PFSK-1 (cell line): ENCODE measurements at regions not wholly inside any gene's neighbourhood (a gene's known extent, or its start where the extent isn't known, plus 50 kb on each side); places are given as distances from the start of the nearest gene placed in this dataset.

ENCODE experiments used
- FOXP2 ChIP-seq: optimal IDR thresholded peaks from 2 replicates; pipeline ENCODE3; 2011; ENCODE audit warnings: borderline replicate concordance, control low read depth, inconsistent platforms; ENCODE audit not compliant: insufficient read depth; ENCODE audit errors: extremely low read length, extremely low read depth
- POLR2AphosphoS5 ChIP-seq: IDR thresholded peaks from 2 replicates; pipeline ENCODE4 v1.6.1; 2012; ENCODE audit warnings: low read depth, mild to moderate bottlenecking, control low read depth, low read length, moderate library complexity
- SIN3A ChIP-seq: IDR thresholded peaks from 2 replicates; pipeline ENCODE4 v1.6.1; 2012; ENCODE audit warnings: mild to moderate bottlenecking, low read length, moderate library complexity, borderline replicate concordance; ENCODE audit not compliant: insufficient read depth
- TAF1 ChIP-seq: IDR thresholded peaks from 2 replicates; pipeline ENCODE4 v1.6.1; 2012; ENCODE audit warnings: low read length, control low read depth, borderline replicate concordance; ENCODE audit not compliant: insufficient read depth
- TF ChIP-seq, protein P1 (sequence below), 2 experiments: IDR thresholded peaks; 2 replicates each; pipeline versions ENCODE4 v1.6.1 to v1.8.0; 2011 to 2012; ENCODE audit warnings: low read depth in 2 of 2, low read length in 2 of 2, control low read depth in 1 of 2, inconsistent platforms in 1 of 2, mild to moderate bottlenecking in 1 of 2, moderate library complexity in 1 of 2; ENCODE audit not compliant: insufficient read depth in 1 of 2

DNA sequence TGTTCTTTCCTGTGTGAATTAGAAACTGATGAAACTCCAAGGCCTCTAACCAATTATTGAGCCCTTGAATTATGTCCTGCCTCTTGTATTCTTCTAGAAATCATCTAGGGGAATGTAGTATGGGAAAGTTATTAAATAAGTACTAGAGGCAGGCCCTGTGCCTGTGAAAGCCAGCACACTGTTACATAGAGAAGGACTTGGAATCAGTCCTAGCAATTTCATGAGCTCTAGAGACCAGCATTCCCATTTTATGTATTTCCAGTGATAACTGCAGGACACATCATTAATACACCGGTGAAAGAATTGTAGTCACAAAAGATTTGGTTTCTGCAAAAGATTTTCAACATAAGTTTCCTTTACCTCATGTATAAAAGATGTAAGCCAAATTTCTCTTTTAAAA, 168.5 kb upstream of the VLDLR start:
- TF ChIP-seq FOXP2 (no peak), TAF1 (no peak), POLR2AphosphoS5 (no peak), SIN3A (no peak)
- TF ChIP-seq, protein P1, sequence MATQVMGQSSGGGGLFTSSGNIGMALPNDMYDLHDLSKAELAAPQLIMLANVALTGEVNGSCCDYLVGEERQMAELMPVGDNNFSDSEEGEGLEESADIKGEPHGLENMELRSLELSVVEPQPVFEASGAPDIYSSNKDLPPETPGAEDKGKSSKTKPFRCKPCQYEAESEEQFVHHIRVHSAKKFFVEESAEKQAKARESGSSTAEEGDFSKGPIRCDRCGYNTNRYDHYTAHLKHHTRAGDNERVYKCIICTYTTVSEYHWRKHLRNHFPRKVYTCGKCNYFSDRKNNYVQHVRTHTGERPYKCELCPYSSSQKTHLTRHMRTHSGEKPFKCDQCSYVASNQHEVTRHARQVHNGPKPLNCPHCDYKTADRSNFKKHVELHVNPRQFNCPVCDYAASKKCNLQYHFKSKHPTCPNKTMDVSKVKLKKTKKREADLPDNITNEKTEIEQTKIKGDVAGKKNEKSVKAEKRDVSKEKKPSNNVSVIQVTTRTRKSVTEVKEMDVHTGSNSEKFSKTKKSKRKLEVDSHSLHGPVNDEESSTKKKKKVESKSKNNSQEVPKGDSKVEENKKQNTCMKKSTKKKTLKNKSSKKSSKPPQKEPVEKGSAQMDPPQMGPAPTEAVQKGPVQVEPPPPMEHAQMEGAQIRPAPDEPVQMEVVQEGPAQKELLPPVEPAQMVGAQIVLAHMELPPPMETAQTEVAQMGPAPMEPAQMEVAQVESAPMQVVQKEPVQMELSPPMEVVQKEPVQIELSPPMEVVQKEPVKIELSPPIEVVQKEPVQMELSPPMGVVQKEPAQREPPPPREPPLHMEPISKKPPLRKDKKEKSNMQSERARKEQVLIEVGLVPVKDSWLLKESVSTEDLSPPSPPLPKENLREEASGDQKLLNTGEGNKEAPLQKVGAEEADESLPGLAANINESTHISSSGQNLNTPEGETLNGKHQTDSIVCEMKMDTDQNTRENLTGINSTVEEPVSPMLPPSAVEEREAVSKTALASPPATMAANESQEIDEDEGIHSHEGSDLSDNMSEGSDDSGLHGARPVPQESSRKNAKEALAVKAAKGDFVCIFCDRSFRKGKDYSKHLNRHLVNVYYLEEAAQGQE (IDR thresholded peaks at IDR 0.05; ENCODE audit: insufficient read depth in 1 of 2, low read depth in 2 of 2, low read length in 2 of 2): no peak

DNA sequence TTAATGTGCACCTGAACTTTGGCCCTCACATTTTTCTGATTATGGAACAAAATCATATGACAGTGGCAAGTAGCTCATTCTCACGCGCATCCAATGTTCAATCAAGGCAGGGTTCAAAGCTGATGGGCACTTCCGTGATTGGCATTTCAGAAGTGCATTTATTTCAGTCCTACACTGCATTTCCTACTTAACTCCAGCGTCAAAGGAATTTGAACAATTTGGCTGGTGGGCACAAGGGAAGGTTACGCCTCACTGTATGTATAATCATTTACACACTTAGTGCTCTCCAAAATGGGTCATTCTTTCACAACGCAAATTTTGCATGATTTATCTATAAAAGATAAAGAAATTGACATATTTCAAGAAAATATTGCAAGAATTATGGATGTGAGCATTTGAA, 167.9 kb upstream of the VLDLR start:
- TF ChIP-seq, protein P1 (IDR thresholded peaks at IDR 0.05; ENCODE audit: insufficient read depth in 1 of 2, low read depth in 2 of 2, low read length in 2 of 2): no peak
- TF ChIP-seq FOXP2 (no peak), TAF1 (no peak), SIN3A (no peak), POLR2AphosphoS5 (no peak)

GRCh38 chr9:2459756-2460155, 161.8 kb upstream of the VLDLR start:
- TF ChIP-seq SIN3A (no peak), FOXP2 (no peak), POLR2AphosphoS5 (no peak), TAF1 (no peak)
- TF ChIP-seq, protein P1 (IDR thresholded peaks at IDR 0.05; ENCODE audit: insufficient read depth in 1 of 2, low read depth in 2 of 2, low read length in 2 of 2): no peak

DNA sequence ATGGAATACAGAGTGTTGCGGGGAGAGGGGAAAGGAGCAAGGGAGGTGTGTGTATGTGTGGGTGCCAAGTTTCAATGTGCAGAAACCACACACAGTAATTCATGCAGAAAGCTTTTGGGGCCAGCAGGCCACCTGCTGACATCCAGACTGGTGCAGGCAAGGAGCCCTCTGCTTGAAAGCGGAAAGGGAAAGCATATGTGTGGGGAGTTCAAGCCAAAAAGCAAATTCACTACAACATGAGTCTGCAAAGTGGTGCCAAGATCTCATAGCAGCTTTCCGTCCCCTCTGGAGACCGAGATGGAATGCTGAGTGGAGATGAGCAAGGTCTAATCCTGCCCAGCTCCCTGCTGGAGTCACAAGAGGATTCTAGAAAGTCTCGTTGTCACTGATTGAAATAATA, 159.7 kb upstream of the VLDLR start:
- TF ChIP-seq, protein P1 (IDR thresholded peaks at IDR 0.05; ENCODE audit: insufficient read depth in 1 of 2, low read depth in 2 of 2, low read length in 2 of 2): no peak
- TF ChIP-seq TAF1 (no peak), POLR2AphosphoS5 (no peak), SIN3A (no peak), FOXP2 (no peak)

GRCh38 chr9:2464624-2465023, 157.0 kb upstream of the VLDLR start:
- TF ChIP-seq POLR2AphosphoS5 (no peak), FOXP2 (no peak), TAF1 (no peak), SIN3A (no peak)
- TF ChIP-seq, protein P1 (IDR thresholded peaks at IDR 0.05; ENCODE audit: insufficient read depth in 1 of 2, low read depth in 2 of 2, low read length in 2 of 2): no peak
